Vagina (tissue), 2 donors: ENCODE measurements at regions not wholly inside any gene's neighbourhood (a gene's known extent, or its start where the extent isn't known, plus 50 kb on each side); places are given as distances from the start of the nearest gene placed in this dataset.
A peak's percentile ranks its signal among the peaks of the same experiment; 100 is the strongest.

Experiments used
- DNase-seq, 2 donors: peaks; one replicate each; pipeline ENCODE4 v3.0.0-alpha.2; 2017; ENCODE audit errors: extremely low spot score in 2 of 2
- H3K27ac ChIP-seq: fragments of 200-600 bp; sonication (generic); one replicate; pipeline ENCODE4 v1.5.1; 2019
- H3K27me3 ChIP-seq: fragments of 200-600 bp; sonication (generic); one replicate; pipeline ENCODE4 v1.5.1; 2019
- H3K36me3 ChIP-seq, 2 donors: fragments of 200-600 bp; sonication (generic); one replicate each; pipeline ENCODE4 v1.5.1; 2017 to 2019
- H3K4me1 ChIP-seq: fragments of 200-600 bp; sonication (generic); one replicate; pipeline ENCODE4 v1.5.1; 2019
- H3K4me3 ChIP-seq, 2 donors: fragments of 200-600 bp; sonication (generic); 1 replicate in 1 of 2; 2 replicates in 1 of 2; pipeline ENCODE4 v1.5.1; 2016 to 2019
- H3K9me3 ChIP-seq: fragments of 200-600 bp; sonication (generic); one replicate; pipeline ENCODE4 v1.5.1; 2019
- POLR2A ChIP-seq, 2 donors: fragments of 450-650 bp; IDR thresholded peaks; one replicate each; pipeline ENCODE4 v1.6.1; 2017; ENCODE audit warnings: antibody characterized with exemption in 2 of 2, mild to moderate bottlenecking in 2 of 2, moderate library complexity in 2 of 2
- POLR2AphosphoS5 ChIP-seq, 2 donors: sonication (generic); formaldehyde crosslinking; IDR thresholded peaks; one replicate each; pipeline ENCODE4 v1.9.0; 2017; ENCODE audit warnings: antibody characterized with exemption in 2 of 2, mild to moderate bottlenecking in 2 of 2, low read depth in 1 of 2; ENCODE audit not compliant: insufficient read depth in 1 of 2
- intact Hi-C: fragments of 100-400 bp; cut with DNase I; formaldehyde crosslinking; loops from one replicate; pipeline ENCODE4 v1.15.1; 2023
- TF ChIP-seq, protein P1 (sequence below), 3 experiments: fragments of 450-650 bp in 2 of 3; fragments of 200-600 bp in 1 of 3; sonication (generic) in 1 of 3; IDR thresholded peaks; one replicate each; pipeline ENCODE4 v1.5.1; 2017 to 2019; ENCODE audit warnings: antibody characterized with exemption in 3 of 3, mild to moderate bottlenecking in 2 of 3, moderate library complexity in 2 of 3

DNA sequence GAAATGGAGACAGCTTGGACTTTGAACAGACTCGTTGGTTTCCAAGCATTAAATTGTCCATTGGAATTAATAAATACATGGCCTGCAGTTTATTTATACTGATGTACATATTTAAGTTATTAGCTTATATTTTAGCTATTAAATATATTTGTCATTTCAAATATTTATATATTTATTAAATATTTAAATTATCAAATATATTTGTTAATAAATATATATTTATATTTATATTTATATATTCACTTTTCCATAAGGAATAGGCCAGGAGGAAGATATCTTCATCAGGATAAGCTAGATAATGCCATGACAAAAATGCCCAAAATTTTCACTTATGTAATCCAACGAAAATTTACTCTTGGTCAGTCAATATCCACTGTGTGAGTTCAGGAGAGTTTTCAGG, 229.9 kb downstream of the ZNF608 start:
- Histone ChIP-seq H3K27ac (no peak overlapping the region), H3K4me1 (peaks cover 4% of the 10 kb centered on the region), H3K36me3 (no peaks in the 10 kb centered on the region), H3K4me3 (no peak overlapping the region), H3K27me3 (no peaks in the 10 kb centered on the region), H3K9me3 (no peaks in the 10 kb centered on the region)
- no peak for TF ChIP-seq POLR2A (IDR thresholded peaks at IDR 0.05)
- no peak for TF ChIP-seq POLR2AphosphoS5 (IDR thresholded peaks at IDR 0.05; ENCODE audit: insufficient read depth in 1 of 2, low read depth in 1 of 2)
- TF ChIP-seq, protein P1, sequence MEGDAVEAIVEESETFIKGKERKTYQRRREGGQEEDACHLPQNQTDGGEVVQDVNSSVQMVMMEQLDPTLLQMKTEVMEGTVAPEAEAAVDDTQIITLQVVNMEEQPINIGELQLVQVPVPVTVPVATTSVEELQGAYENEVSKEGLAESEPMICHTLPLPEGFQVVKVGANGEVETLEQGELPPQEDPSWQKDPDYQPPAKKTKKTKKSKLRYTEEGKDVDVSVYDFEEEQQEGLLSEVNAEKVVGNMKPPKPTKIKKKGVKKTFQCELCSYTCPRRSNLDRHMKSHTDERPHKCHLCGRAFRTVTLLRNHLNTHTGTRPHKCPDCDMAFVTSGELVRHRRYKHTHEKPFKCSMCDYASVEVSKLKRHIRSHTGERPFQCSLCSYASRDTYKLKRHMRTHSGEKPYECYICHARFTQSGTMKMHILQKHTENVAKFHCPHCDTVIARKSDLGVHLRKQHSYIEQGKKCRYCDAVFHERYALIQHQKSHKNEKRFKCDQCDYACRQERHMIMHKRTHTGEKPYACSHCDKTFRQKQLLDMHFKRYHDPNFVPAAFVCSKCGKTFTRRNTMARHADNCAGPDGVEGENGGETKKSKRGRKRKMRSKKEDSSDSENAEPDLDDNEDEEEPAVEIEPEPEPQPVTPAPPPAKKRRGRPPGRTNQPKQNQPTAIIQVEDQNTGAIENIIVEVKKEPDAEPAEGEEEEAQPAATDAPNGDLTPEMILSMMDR (IDR thresholded peaks at IDR 0.05), result no peak
- intact Hi-C loops, result loop anchor here (5.0 kb wide), 1 partner anchor 971 kb away; no protein-coding TSS in a partner anchor
- no peak for DNase-seq

- Histone ChIP-seq H3K27me3 (no peaks in the 10 kb centered on the region), H3K9me3 (no peaks in the 10 kb centered on the region), H3K27ac (no peak overlapping the region), H3K4me3 (no peak overlapping the region), H3K4me1 (peaks cover 4% of the 10 kb centered on the region), H3K36me3 (no peaks in the 10 kb centered on the region)
- intact Hi-C loops, result loop anchor here (5.0 kb wide), 1 partner anchor 972 kb away; no protein-coding TSS in a partner anchor
- DNase-seq, result no peak
- TF ChIP-seq, protein P1 (IDR thresholded peaks at IDR 0.05), result no peak
- TF ChIP-seq POLR2A (IDR thresholded peaks at IDR 0.05), result no peak
- peak in 1 of 2 donors; percentile 17 for TF ChIP-seq POLR2AphosphoS5 (IDR thresholded peaks at IDR 0.05; ENCODE audit: insufficient read depth in 1 of 2, low read depth in 1 of 2)
Observed at GRCh38 chr5:124515497-124516245, 230.8 kb downstream of the ZNF608 start.

GRCh38 chr5:124514956-124515355, 231.5 kb downstream of the ZNF608 start:
- peaks cover 4% of the 10 kb centered on the region for H3K4me1 ChIP-seq
- TF ChIP-seq POLR2A (IDR thresholded peaks at IDR 0.05), result no peak
- TF ChIP-seq, protein P1 (IDR thresholded peaks at IDR 0.05), result no peak
- no peak for TF ChIP-seq POLR2AphosphoS5 (IDR thresholded peaks at IDR 0.05; ENCODE audit: insufficient read depth in 1 of 2, low read depth in 1 of 2)
- H3K36me3 ChIP-seq, result no peaks in the 10 kb centered on the region
- DNase-seq, result no peak
- no peak overlapping the region for H3K27ac ChIP-seq
- H3K4me3 ChIP-seq, result no peak overlapping the region
- intact Hi-C loops, result loop anchor here (5.0 kb wide), 1 partner anchor 972 kb away; no protein-coding TSS in a partner anchor
- no peaks in the 10 kb centered on the region for H3K27me3 ChIP-seq
- H3K9me3 ChIP-seq, result no peaks in the 10 kb centered on the region

GRCh38 chr5:124512952-124513632, 233.3 kb downstream of the ZNF608 start:
- Histone ChIP-seq H3K9me3 (no peaks in the 10 kb centered on the region), H3K4me1 (peaks cover 4% of the 10 kb centered on the region), H3K36me3 (no peaks in the 10 kb centered on the region), H3K27ac (no peak overlapping the region), H3K4me3 (no peak overlapping the region), H3K27me3 (no peaks in the 10 kb centered on the region)
- DNase-seq, result no peak
- intact Hi-C loops, result no loop called here
- TF ChIP-seq POLR2A (IDR thresholded peaks at IDR 0.05) (no peak), POLR2AphosphoS5 (IDR thresholded peaks at IDR 0.05; ENCODE audit: insufficient read depth in 1 of 2, low read depth in 1 of 2) (no peak)
- TF ChIP-seq, protein P1 (IDR thresholded peaks at IDR 0.05), result no peak

- Histone ChIP-seq H3K9me3 (no peaks in the 10 kb centered on the region), H3K4me1 (peaks cover 4% of the 10 kb centered on the region), H3K27me3 (no peaks in the 10 kb centered on the region), H3K27ac (no peak overlapping the region), H3K4me3 (no peak overlapping the region), H3K36me3 (no peaks in the 10 kb centered on the region)
- no peak for DNase-seq
- intact Hi-C loops, result no loop called here
- TF ChIP-seq, protein P1 (IDR thresholded peaks at IDR 0.05), result no peak
- TF ChIP-seq POLR2A (IDR thresholded peaks at IDR 0.05), result no peak
- no peak for TF ChIP-seq POLR2AphosphoS5 (IDR thresholded peaks at IDR 0.05; ENCODE audit: insufficient read depth in 1 of 2, low read depth in 1 of 2)
Observed at GRCh38 chr5:124512236-124512635, 234.2 kb downstream of the ZNF608 start.
